HepG2 (cell line): ENCODE measurements at regions not wholly inside any gene's neighbourhood (a gene's known extent, or its start where the extent isn't known, plus 50 kb on each side); places are given as distances from the start of the nearest gene placed in this dataset.

ENCODE experiments used
- ATAC-seq: fragments of 200-7000 bp; cut with Tn5 transposase; 3 replicates; pipeline ENCODE4 v1.9.1; 2020; ENCODE audit warnings: mild to moderate bottlenecking, moderate library complexity
- BruUV-seq: library from RNA; stranded (reverse); fragments of 400-500 nt; replicated peaks from 2 replicates; lab custom pipeline; 2021; lab: Mats Ljungman, UMichigan
- CTCF ChIA-PET: fragments of 300-600 bp; formaldehyde crosslinking; extraction: SDS; loops from one replicate; lab custom pipeline; 2021; ENCODE audit warnings: low total read pairs, inconsistent platforms, low intra/inter-chr PET ratio; lab: Yijun Ruan, JAX
- POLR2A ChIA-PET: fragments of 350-600 bp; sonication (Branson Sonifier 250); formaldehyde crosslinking; loops from one replicate; lab custom pipeline; 2020; ENCODE audit warnings: antibody characterized with exemption, inconsistent platforms; lab: Yijun Ruan, JAX
- DNase-seq: peaks from one replicate; pipeline ENCODE4 v3.0.0-alpha.2; 2015; ENCODE audit warnings: low spot score
- FAIRE-seq: peaks from 3 replicates; lab custom pipeline; 2011; peaks lifted over from hg19 to GRCh38; lab: Jason Lieb, UNC
- H2AFZ ChIP-seq: one replicate; pipeline ENCODE4 v1.6.1; 2011; ENCODE audit warnings: low read length, inconsistent platforms
- H3K27ac ChIP-seq: fragments of 300-600 bp; 3 replicates; pipeline ENCODE4 v1.8.0; 2011; ENCODE audit warnings: mixed run types, mild to moderate bottlenecking, mixed read lengths, low read length, inconsistent platforms; ENCODE audit not compliant: insufficient read depth; ENCODE audit errors: extremely low read length
- H3K27me3 ChIP-seq, 2 experiments: fragments of 200-600 bp in 1 of 2; 2 replicates in 1 of 2; 3 replicates in 1 of 2; pipeline versions ENCODE4 v1.6.0 to v1.8.0; 2011; ENCODE audit warnings: low read length in 2 of 2, mild to moderate bottlenecking in 2 of 2, moderate library complexity in 2 of 2, inconsistent platforms in 1 of 2; ENCODE audit not compliant: insufficient read depth in 2 of 2, control insufficient read depth in 1 of 2
- H3K36me3 ChIP-seq, 2 experiments: fragments of 200-600 bp in 1 of 2; replicated peaks in 1 of 2; 2 replicates in 1 of 2; 3 replicates in 1 of 2; pipeline versions ENCODE4 v1.5.1 to v1.8.0; 2011; ENCODE audit warnings: low read length in 2 of 2, inconsistent platforms in 1 of 2; ENCODE audit not compliant: insufficient read depth in 2 of 2, control insufficient read depth in 1 of 2
- H3K4me1 ChIP-seq: 2 replicates; pipeline ENCODE4 v1.5.1; 2012; ENCODE audit warnings: low read length, inconsistent platforms; ENCODE audit not compliant: insufficient read depth
- H3K4me2 ChIP-seq: 2 replicates; pipeline ENCODE4 v1.6.0; 2011; ENCODE audit warnings: low read depth, low read length, inconsistent platforms
- H3K4me3 ChIP-seq, 3 experiments: fragments of 200-600 bp in 1 of 3; sonication (generic), shearing (Covaris generic) in 1 of 3; replicated peaks in 1 of 3; 2 replicates each; pipeline ENCODE4 v1.5.1; 2011 to 2016; ENCODE audit warnings: low read length in 3 of 3, inconsistent platforms in 2 of 3, low read depth in 2 of 3, mild to moderate bottlenecking in 2 of 3, control low read depth in 1 of 3, mixed read lengths in 1 of 3; ENCODE audit not compliant: insufficient read depth in 1 of 3
- H3K79me2 ChIP-seq: one replicate; pipeline ENCODE4 v1.6.1; 2011; ENCODE audit warnings: low read length, inconsistent platforms; ENCODE audit not compliant: insufficient read depth
- H3K9ac ChIP-seq: 2 replicates; pipeline ENCODE4 v1.6.0; 2011; ENCODE audit warnings: mild to moderate bottlenecking, low read depth, low read length, inconsistent platforms; ENCODE audit not compliant: insufficient read depth
- H3K9me3 ChIP-seq: 2 replicates; pipeline ENCODE4 v1.5.1; 2012; ENCODE audit warnings: mild to moderate bottlenecking, low read length
- H4K20me1 ChIP-seq: 2 replicates; pipeline ENCODE4 v1.6.0; 2011; ENCODE audit warnings: inconsistent platforms, mild to moderate bottlenecking, low read length, moderate library complexity; ENCODE audit not compliant: insufficient read depth
- ATF3 ChIP-seq: sonication (generic); formaldehyde crosslinking; IDR thresholded peaks from 2 replicates; pipeline ENCODE4 v1.4.0; 2020; ENCODE audit warnings: missing genetic modification reagents
- IKZF5 ChIP-seq: IDR thresholded peaks from 2 replicates; pipeline ENCODE4 v1.6.1; 2018; ENCODE audit warnings: missing genetic modification reagents, mild to moderate bottlenecking, missing compliant biosample characterization
- MYNN ChIP-seq: sonication (generic); formaldehyde crosslinking; IDR thresholded peaks from 2 replicates; pipeline ENCODE4 v1.4.0; 2020; ENCODE audit warnings: mild to moderate bottlenecking, low read depth, missing genetic modification reagents
- SRSF9 ChIP-seq: fragments of 200-400 bp; formaldehyde crosslinking; IDR thresholded peaks from 2 replicates; pipeline ENCODE4 v1.6.1; 2018; ENCODE audit warnings: borderline replicate concordance, mild to moderate bottlenecking, low read depth, low read length; ENCODE audit not compliant: insufficient read depth, poor library complexity, severe bottlenecking
- ZNF337 ChIP-seq: sonication (generic); formaldehyde crosslinking; IDR thresholded peaks from 2 replicates; pipeline ENCODE4 v1.5.1; 2020; ENCODE audit warnings: missing genetic modification reagents, low read depth, mild to moderate bottlenecking, borderline replicate concordance
- ZNF724P ChIP-seq: sonication (generic); formaldehyde crosslinking; IDR thresholded peaks from 2 replicates; pipeline ENCODE4 v1.8.0; 2022; ENCODE audit warnings: missing genetic modification reagents, borderline replicate concordance
- WGBS: methylation state at CpG from one replicate; pipeline ENCODE4 v1.1.6; 2017; ENCODE audit warnings: low lambda C conversion rate; 5-methylcytosine and 5-hydroxymethylcytosine counted together
- in situ Hi-C: cut with HindIII; loops from 2 replicates; pipeline ENCODE4 v1.10.0; 2017; ENCODE audit warnings: low pct_unique_long_range_greater_than_20kb; ENCODE audit not compliant: extremely low pct_ligation_motif_present
- intact Hi-C: fragments of 100-400 bp; cut with micrococcal nuclease; formaldehyde crosslinking; loops from one replicate; pipeline ENCODE4 v1.10.0; 2022; ENCODE audit not compliant: unreplicated experiment
- TF ChIP-seq, protein P1 (sequence below): sonication (generic); formaldehyde crosslinking; IDR thresholded peaks from 2 replicates; pipeline ENCODE4 v1.4.0; 2020; ENCODE audit warnings: missing genetic modification reagents, mild to moderate bottlenecking, borderline replicate concordance
- TF ChIP-seq, protein P2 (sequence below): sonication (generic); formaldehyde crosslinking; IDR thresholded peaks from 2 replicates; pipeline ENCODE4 v1.5.0; 2020; ENCODE audit warnings: mild to moderate bottlenecking, missing genetic modification reagents, borderline replicate concordance

DNA sequence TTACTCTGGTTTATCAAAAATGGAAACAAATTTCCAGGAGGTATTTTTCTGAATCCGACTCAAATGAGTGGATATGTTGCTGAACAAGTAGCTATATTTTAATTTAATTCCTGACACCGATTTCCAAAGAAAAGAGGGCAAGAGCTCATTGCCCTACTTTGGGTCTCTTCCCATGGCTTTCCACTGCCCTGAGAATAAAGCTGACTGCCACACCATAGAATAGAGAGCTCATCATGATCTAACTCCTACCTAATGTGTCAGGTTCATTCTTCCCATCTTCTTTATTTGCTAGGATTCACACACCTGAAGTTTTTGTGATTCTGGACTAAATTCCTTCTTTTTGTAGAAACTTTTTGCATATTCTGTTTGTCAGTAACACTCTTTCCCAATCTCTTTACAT lies 792.1 kb downstream of the DTWD2 start:
- Histone ChIP-seq H3K4me1 (no peaks in the 10 kb centered on the region), H3K27ac (no peak overlapping the region), H4K20me1 (no peaks in the 10 kb centered on the region), H3K9me3 (no peaks in the 10 kb centered on the region), H2AFZ (no peak overlapping the region), H3K79me2 (no peaks in the 10 kb centered on the region), H3K36me3 (no peaks in the 10 kb centered on the region), H3K4me3 (no peak overlapping the region), H3K4me2 (no peak overlapping the region)
- 5% methylated on average over 2 of the region's 2 CpGs for WGBS
- no peak for ATAC-seq
- in situ Hi-C loops: no loop called here
- POLR2A ChIA-PET: no interaction called here
- BruUV-seq: no TSS peak
- FAIRE-seq: no peak
- no peak for DNase-seq
- TF ChIP-seq, protein P1, sequence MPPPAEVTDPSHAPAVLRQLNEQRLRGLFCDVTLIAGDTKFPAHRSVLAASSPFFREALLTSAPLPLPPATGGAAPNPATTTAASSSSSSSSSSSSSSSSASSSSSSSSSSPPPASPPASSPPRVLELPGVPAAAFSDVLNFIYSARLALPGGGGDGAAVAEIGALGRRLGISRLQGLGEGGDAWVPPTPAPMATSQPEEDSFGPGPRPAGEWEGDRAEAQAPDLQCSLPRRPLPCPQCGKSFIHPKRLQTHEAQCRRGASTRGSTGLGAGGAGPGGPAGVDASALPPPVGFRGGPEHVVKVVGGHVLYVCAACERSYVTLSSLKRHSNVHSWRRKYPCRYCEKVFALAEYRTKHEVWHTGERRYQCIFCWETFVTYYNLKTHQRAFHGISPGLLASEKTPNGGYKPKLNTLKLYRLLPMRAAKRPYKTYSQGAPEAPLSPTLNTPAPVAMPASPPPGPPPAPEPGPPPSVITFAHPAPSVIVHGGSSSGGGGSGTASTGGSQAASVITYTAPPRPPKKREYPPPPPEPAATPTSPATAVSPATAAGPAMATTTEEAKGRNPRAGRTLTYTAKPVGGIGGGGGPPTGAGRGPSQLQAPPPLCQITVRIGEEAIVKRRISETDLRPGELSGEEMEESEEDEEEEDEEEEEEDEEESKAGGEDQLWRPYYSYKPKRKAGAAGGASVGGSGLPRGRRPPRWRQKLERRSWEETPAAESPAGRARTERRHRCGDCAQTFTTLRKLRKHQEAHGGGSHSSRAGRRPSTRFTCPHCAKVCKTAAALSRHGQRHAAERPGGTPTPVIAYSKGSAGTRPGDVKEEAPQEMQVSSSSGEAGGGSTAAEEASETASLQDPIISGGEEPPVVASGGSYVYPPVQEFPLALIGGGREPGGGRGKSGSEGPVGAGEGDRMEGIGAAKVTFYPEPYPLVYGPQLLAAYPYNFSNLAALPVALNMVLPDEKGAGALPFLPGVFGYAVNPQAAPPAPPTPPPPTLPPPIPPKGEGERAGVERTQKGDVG (CRISPR knock-in tag): no peak
- no peak for TF ChIP-seq ATF3 (CRISPR knock-in tag)
- TF ChIP-seq, all 625 proteins: peak for 0
- Histone ChIP-seq H3K27me3 (no peaks in the 10 kb centered on the region), H3K9ac (no peak overlapping the region)
- CTCF ChIA-PET: no interaction called here
- intact Hi-C loops: no loop called here

DNA sequence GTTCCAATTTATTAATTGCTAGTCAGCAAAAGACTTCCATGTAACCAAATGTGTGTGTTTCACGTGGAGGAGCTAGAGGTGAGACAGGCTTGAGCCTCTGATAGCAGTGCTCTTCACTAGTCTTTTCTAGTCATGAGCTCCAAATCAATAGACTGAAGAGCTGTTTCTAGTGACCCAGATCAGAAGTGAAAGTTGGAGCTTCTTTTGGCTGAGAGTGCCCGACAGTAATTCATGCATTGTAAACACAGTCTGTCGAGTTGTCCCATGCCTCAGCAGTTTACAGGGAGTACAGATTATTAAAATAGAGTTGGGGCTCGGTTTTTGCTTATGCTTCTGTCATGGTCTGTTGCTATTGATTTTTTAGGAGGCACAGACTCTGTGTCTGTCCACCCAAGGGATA lies 793.1 kb downstream of the DTWD2 start:
- no peaks in the 10 kb centered on the region for H3K27me3 ChIP-seq
- H3K36me3 ChIP-seq: no peaks in the 10 kb centered on the region
- no peak overlapping the region for H3K4me2 ChIP-seq
- 0% methylated on average over 4 of the region's 4 CpGs for WGBS
- H3K4me1 ChIP-seq: no peaks in the 10 kb centered on the region
- no peak overlapping the region for H2AFZ ChIP-seq
- no TSS peak for BruUV-seq
- ChIA-PET CTCF (no interaction called here), POLR2A (no interaction called here)
- FAIRE-seq (no peak), DNase-seq (no peak), ATAC-seq (no peak)
- H3K9me3 ChIP-seq: no peaks in the 10 kb centered on the region
- no peak overlapping the region for H3K4me3 ChIP-seq
- H4K20me1 ChIP-seq: no peaks in the 10 kb centered on the region
- intact Hi-C loops (no loop called here), in situ Hi-C loops (no loop called here)
- no peak overlapping the region for H3K27ac ChIP-seq
- H3K79me2 ChIP-seq: no peaks in the 10 kb centered on the region
- no peak overlapping the region for H3K9ac ChIP-seq
- TF ChIP-seq IKZF5 (CRISPR knock-in tag) (no peak), MYNN (CRISPR knock-in tag) (no peak), ZNF337 (no peak), ZNF724P (CRISPR knock-in tag) (no peak), SRSF9 (no peak)
- TF ChIP-seq, protein P2, sequence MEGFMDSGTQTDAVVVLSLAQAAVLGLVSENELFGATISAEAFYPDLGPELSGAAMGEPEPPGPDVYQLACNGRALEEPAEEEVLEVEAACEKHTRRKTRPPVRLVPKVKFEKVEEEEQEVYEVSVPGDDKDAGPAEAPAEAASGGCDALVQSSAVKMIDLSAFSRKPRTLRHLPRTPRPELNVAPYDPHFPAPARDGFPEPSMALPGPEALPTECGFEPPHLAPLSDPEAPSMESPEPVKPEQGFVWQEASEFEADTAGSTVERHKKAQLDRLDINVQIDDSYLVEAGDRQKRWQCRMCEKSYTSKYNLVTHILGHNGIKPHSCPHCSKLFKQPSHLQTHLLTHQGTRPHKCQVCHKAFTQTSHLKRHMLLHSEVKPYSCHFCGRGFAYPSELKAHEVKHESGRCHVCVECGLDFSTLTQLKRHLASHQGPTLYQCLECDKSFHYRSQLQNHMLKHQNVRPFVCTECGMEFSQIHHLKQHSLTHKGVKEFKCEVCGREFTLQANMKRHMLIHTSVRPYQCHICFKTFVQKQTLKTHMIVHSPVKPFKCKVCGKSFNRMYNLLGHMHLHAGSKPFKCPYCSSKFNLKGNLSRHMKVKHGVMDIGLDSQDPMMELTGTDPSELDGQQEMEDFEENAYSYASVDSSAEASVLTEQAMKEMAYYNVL (CRISPR knock-in tag): no peak
